ENCODE measurements at regions not wholly inside any gene's neighbourhood (a gene's known extent, or its start where the extent isn't known, plus 50 kb on each side); places are given as distances from the start of the nearest gene placed in this dataset.

DNA sequence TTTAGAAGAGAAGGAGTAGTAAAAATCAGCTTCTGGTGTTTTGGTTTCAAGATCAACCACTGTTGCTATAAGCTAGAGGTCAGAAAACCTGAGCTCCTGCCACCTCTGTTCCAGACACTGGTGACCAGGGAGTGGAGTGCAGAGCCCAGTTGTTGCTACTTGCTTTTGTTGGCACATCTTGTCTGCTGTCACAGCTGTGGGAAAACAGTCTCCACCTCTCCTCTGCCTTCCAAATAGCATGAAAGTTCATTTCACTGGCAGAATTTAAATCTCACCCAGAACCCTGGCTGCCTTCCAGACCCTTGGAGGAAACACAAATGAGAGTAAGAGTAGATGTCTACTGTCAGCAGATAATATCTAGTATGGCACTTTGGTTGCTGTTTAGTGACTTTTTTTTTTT is 297.5 kb upstream of the KLF3 start:
- TF ChIP-seq, protein P1, sequence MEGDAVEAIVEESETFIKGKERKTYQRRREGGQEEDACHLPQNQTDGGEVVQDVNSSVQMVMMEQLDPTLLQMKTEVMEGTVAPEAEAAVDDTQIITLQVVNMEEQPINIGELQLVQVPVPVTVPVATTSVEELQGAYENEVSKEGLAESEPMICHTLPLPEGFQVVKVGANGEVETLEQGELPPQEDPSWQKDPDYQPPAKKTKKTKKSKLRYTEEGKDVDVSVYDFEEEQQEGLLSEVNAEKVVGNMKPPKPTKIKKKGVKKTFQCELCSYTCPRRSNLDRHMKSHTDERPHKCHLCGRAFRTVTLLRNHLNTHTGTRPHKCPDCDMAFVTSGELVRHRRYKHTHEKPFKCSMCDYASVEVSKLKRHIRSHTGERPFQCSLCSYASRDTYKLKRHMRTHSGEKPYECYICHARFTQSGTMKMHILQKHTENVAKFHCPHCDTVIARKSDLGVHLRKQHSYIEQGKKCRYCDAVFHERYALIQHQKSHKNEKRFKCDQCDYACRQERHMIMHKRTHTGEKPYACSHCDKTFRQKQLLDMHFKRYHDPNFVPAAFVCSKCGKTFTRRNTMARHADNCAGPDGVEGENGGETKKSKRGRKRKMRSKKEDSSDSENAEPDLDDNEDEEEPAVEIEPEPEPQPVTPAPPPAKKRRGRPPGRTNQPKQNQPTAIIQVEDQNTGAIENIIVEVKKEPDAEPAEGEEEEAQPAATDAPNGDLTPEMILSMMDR (conservative IDR thresholded peaks at IDR 0.05; ENCODE audit: low read depth, low read length), result no peak
- TF ChIP-seq EZH2 (IDR thresholded peaks at IDR 0.05; ENCODE audit: borderline replicate concordance, low read depth, low read length, poor library complexity, severe bottlenecking), result no peak

Measured in A673 (cell line).